ENCODE measurements at regions not wholly inside any gene's neighbourhood (a gene's known extent, or its start where the extent isn't known, plus 50 kb on each side); places are given as distances from the start of the nearest gene placed in this dataset.

DNA sequence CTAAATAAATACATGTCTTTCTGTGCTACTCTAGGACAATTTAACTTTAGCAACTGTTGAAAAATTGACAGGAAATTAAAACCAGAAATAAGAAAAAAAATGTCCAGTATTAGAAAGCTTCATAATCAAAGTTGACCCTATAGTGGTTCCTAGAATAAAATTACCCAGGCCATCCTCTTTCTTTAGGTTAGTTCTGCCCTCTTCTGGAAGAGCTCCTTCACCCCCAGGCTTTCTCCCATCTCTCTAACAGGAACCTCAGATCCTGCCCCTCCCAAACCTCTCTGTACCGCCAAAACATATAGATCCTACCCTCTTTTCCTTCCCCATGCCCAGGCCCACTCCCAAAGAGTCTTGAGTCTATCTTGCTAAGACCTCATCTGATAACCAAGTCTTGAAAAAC lies 159.4 kb upstream of the CDK1 start:
- H3K27me3 Mint-ChIP-seq: peaks cover 1% of the 10 kb centered on the region
- TF ChIP-seq, protein P1, sequence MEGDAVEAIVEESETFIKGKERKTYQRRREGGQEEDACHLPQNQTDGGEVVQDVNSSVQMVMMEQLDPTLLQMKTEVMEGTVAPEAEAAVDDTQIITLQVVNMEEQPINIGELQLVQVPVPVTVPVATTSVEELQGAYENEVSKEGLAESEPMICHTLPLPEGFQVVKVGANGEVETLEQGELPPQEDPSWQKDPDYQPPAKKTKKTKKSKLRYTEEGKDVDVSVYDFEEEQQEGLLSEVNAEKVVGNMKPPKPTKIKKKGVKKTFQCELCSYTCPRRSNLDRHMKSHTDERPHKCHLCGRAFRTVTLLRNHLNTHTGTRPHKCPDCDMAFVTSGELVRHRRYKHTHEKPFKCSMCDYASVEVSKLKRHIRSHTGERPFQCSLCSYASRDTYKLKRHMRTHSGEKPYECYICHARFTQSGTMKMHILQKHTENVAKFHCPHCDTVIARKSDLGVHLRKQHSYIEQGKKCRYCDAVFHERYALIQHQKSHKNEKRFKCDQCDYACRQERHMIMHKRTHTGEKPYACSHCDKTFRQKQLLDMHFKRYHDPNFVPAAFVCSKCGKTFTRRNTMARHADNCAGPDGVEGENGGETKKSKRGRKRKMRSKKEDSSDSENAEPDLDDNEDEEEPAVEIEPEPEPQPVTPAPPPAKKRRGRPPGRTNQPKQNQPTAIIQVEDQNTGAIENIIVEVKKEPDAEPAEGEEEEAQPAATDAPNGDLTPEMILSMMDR (IDR thresholded peaks at IDR 0.05): no peak

DNA sequence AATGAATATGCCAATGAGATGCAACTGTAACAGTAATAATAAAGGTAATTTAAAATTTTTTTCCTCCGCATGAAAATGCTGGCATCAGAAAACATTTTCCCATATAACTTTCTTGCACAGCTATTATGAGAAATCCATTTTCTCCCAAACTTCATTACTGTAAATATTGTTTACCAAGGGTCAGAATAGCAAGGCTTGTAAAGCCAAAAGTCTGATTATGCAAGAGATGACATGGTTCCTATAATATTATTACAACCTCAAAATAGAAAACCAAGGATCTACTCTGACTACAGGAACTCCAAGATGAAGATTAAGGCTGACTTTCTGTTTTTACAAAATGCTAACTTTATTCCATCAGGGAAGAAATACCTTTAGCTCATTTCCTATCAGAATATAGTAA lies 162.7 kb upstream of the CDK1 start:
- no peak overlapping the region for H3K27ac Mint-ChIP-seq
- H3K4me3 Mint-ChIP-seq: no peak overlapping the region
- ATAC-seq: no peak
- ChIA-PET CTCF (no interaction called here), POLR2A (no interaction called here)
- H3K36me3 Mint-ChIP-seq (ENCODE audit: low read depth): no peaks in the 10 kb centered on the region
- peaks cover 14% of the 10 kb centered on the region for H3K4me1 Mint-ChIP-seq (ENCODE audit: low read depth)
- TF ChIP-seq, protein P1 (IDR thresholded peaks at IDR 0.05): no peak
- H3K27me3 Mint-ChIP-seq: no peaks in the 10 kb centered on the region
- no peak for DNase-seq
- intact Hi-C loops (cut with micrococcal nuclease): no loop called here
- no peaks in the 10 kb centered on the region for H3K9me3 Mint-ChIP-seq

More for the DNA sequence above, 159.4 kb upstream of the CDK1 start:
- Mint-ChIP-seq H3K9me3 (no peaks in the 10 kb centered on the region), H3K27ac (no peak overlapping the region), H3K4me3 (no peak overlapping the region), H3K4me1 (ENCODE audit: low read depth) (no peaks in the 10 kb centered on the region), H3K36me3 (ENCODE audit: low read depth) (no peaks in the 10 kb centered on the region)
- intact Hi-C loops (cut with micrococcal nuclease): no loop called here
- DNase-seq (no peak), ATAC-seq (no peak)
- CTCF ChIA-PET: interaction anchor here (1.0 to 1.2 kb wide), 2 partner anchors 174 to 695 kb away, joined by 3 to 4 read pairs; no protein-coding TSS in a partner anchor
- POLR2A ChIA-PET: no interaction called here

DNA sequence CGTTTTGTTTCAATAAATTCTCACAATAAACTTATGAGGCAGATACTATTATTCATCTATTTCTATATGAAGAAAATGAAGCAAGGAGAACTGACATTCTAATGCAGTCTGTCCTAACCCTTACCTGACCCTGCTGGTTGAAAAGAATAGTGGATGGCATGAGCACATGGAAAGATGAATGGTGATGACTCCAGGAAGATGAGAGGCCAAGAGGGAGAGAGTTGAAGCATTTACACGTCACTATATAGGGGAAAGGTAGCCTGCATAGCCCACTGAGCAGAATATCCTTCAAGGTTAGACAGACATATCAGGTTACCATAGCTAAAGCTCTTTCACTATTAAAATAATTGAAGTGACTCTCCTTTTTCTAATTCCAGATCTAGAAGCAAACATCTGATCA lies 163.9 kb upstream of the CDK1 start:
- no peak for ATAC-seq
- Mint-ChIP-seq H3K27me3 (no peaks in the 10 kb centered on the region), H3K4me3 (no peak overlapping the region), H3K36me3 (ENCODE audit: low read depth) (no peaks in the 10 kb centered on the region), H3K4me1 (ENCODE audit: low read depth) (peaks cover 14% of the 10 kb centered on the region), H3K27ac (no peak overlapping the region), H3K9me3 (no peaks in the 10 kb centered on the region)
- ChIA-PET POLR2A (no interaction called here), CTCF (interaction anchor here (1.0 kb wide), 2 partner anchors 32 to 169 kb away, joined by 3 read pairs; no protein-coding TSS in a partner anchor)
- intact Hi-C loops (cut with micrococcal nuclease): no loop called here
- no peak for DNase-seq
- TF ChIP-seq, protein P1 (IDR thresholded peaks at IDR 0.05): no peak

DNA sequence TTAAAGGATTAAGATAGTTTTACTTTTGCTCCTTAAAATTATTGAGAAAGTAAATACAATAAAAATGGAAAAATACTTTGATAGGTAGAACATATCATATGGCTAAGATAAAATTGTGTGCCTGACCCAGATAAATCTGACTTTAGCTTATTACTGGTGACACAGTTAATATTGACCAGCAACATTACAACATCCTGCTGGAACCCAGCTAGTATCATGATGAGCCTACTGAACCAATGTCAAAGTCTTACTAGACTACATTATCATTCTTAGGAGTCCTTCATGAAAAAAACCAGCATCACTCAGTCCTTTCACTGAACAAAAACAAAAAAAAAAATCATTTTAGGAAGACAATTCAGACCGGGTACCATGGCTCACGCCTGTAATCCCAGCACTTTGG lies 164.8 kb upstream of the CDK1 start:
- TF ChIP-seq, protein P1 (IDR thresholded peaks at IDR 0.05): no peak
- Mint-ChIP-seq H3K4me3 (no peak overlapping the region), H3K36me3 (ENCODE audit: low read depth) (no peaks in the 10 kb centered on the region), H3K4me1 (ENCODE audit: low read depth) (peaks cover 14% of the 10 kb centered on the region), H3K9me3 (no peaks in the 10 kb centered on the region), H3K27me3 (no peaks in the 10 kb centered on the region), H3K27ac (no peak overlapping the region)
- intact Hi-C loops (cut with micrococcal nuclease): no loop called here
- ATAC-seq (no peak), DNase-seq (no peak)
- ChIA-PET POLR2A (no interaction called here), CTCF (no interaction called here)

DNA sequence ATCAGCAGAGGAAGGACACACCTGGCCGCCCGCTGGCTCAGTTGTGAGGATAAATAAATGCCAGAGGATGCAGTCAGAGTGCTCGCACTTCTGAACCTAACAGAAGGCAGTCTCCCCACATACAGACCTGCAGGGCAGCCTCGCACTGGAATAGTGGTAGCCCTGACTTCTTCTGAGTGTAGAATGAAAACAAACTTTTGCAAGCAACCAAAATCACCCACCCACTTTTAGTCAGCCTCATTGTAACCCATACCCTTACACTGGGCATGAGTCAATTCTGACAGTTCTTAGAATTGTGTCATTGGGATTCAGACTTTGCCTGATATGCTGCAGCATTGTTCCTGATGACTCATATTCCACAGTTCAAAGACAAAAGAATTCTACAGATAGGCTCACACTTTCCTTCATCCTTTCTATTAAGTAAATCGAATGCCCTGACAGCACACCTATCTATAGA lies 167.0 kb upstream of the CDK1 start:
- H3K4me3 Mint-ChIP-seq: no peak overlapping the region
- CTCF ChIA-PET: no interaction called here
- intact Hi-C loops (cut with micrococcal nuclease): no loop called here
- H3K9me3 Mint-ChIP-seq: no peaks in the 10 kb centered on the region
- POLR2A ChIA-PET: interaction anchor here (0.9 kb wide), 1 partner anchor 51 kb away, joined by 3 read pairs; no protein-coding TSS in a partner anchor
- no peak overlapping the region for H3K27ac Mint-ChIP-seq
- TF ChIP-seq, protein P1 (IDR thresholded peaks at IDR 0.05): no peak
- no peaks in the 10 kb centered on the region for H3K27me3 Mint-ChIP-seq
- H3K36me3 Mint-ChIP-seq (ENCODE audit: low read depth): no peaks in the 10 kb centered on the region
- peak; percentile 5 for DNase-seq
- H3K4me1 Mint-ChIP-seq (ENCODE audit: low read depth): peaks cover 18% of the 10 kb centered on the region
- ATAC-seq: peak; percentile 87
